Activated CD8-positive, alpha-beta memory T cell treated with anti-CD3 and anti-CD28 coated beads for 24 hours (primary cell): ENCODE measurements at regions not wholly inside any gene's neighbourhood (a gene's known extent, or its start where the extent isn't known, plus 50 kb on each side); places are given as distances from the start of the nearest gene placed in this dataset.
"Not testable (repeated sequence)": the region's sequence is repeated elsewhere in the genome, so short reads cannot be mapped to it uniquely, and the experiment has no call there.

ENCODE experiments used
- DNase-seq: peaks from one replicate; pipeline ENCODE4 v3.0.0-alpha.2; 2020

DNA sequence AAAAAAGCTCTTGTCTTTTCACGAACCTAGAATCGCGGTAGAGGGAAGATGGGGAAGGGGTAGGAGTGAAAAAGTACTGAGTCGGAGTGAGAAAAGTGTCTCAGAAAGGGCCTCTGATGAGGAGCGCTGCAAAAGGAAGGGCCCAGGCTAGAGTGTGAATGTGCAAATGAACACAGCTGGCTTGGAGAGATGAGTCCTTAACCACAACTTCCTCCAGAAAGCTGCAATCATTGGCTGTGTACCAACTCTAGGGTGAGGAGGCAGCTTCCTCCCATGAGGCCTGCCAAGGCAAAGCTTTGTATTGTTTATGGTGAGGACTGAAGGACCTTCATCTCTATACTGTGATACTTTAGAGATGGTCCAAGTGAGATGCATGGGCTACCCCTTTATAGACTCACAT, 566.9 kb upstream of the ANO5 start:
- no peak for DNase-seq

DNA sequence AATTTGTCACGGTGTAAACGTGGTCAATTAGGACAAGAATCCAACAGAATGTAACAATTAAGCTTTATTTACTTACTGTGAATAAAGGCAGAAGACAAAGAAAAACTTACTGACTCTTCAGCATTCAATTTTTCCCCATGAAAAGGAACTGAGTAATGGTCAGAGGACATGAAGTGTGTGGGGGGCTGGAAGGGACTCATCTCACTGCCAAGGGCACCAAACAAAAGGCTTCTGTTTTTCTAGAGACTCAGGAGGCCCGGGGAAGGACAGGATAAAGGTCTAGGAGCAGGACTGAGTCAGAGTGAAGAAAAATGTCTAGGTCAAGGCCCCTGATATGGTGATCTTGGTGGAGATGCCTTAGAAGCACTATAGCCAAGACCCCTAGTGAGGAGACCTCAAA, 564.2 kb upstream of the ANO5 start:
- DNase-seq, result no peak

DNA sequence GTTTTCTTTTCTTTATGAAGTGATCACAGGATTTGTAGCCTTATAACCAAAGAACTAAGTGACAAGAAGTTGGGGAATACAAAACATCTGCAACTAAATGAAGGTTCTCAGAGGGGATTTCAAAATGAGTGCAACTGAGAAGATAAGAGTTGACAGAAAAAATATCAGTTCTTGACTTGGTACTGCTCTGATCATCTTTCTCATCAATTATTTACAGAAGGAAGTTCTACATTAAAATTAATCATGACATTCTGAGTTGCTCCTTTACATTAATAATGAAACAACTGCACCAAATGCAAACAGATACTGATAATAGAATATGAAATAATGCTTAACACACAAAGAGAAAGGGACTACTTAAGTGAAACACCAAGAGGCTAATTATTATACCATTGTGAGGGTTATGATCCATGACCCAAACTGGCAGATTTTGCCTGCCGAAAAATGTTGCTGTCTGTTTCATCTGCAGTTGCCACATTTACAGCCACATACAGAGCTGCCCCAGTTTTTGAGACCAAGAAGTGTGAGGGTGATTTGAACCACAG, 561.9 kb upstream of the ANO5 start:
- no peak for DNase-seq

DNA sequence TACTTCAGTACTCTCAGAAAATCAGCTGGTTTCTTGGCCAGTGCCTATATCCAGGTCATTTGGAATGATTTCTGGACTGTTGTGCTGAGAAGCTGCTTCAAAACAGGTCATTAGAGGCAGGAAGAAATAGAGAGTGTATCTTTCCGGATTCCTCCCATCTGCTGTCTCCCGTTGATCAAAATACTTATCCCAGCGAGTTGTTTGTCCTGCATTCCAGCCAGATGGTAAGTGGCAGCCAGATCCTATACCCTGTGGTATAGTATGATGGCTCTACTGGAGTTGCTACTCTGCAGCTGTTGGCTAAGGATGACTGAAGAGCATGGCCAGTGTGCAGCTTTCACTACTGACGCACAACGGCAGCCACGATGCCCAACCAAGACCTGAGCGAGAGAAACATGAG, 560.9 kb upstream of the ANO5 start:
- no peak for DNase-seq

DNA sequence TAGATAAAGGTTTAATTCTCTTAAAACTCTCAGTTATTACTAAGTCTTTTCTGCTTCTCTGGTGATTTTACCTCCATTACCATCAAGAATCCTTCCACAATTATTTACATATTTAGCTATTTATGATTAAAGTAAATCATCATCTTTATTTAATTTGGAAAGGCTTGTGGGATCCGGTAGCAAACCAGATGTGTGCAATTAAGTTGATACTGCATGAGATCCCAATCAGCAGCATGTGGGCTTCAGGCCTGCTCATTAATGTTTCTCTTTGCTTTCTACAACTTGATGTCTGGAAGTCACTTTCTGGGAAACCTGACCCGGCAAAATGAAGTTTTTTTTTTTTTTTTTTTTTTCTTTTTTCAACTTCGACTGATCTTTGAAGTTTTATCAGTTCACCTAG, 558.4 kb upstream of the ANO5 start:
- no peak for DNase-seq

DNA sequence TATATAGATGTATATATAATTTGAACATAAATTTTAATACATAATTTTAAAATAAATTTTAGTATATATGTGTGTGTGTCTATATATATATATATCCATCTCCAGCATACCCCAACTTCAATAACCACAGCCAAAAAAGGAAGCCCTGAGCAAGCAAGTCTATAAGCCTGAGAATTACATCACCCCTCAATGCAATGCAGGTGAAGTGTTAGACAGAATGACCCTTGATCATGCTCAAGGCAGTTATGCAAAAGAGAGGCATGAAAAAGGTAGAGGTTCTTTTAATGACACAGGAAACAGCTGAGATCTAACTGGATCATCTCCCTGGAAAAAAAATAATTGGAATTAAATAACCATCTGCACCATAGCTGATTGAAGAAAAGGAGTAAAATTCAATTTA, 557.9 kb upstream of the ANO5 start:
- DNase-seq, result no peak

DNA sequence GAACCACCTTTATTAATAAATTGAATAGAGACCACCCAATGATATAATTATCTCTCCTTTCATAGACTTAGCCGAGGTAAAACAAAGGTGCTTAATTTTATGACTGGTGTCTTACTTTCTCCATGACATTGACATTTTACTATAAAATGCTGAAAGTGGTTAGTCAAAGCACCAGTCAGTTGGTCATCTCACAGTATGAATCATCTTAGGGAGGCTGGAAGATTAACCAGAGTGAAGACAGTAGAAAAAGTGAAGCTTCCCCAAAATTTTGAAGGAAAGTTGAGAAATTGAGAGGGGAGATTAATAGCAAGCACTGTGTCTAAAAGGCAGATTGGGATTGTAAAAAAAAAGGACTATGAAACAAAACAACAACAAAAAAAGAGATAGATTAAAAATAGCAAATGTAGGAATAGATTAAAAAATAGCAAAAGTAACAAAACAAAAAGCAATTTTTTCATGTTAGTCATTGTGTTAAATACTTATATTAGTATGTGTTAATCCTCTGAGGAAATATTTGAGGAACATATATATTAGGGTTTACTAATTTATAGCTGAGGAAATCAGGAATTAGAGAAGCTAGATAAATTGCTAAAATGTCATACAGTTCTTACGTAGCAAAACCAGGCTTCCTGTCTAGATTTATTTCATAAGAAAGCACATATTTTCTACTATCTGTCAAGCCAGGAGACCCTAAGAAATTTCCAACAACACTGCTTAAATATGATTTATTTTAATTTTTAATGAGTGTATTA, 557.3 kb upstream of the ANO5 start:
- DNase-seq, result no peak

DNA sequence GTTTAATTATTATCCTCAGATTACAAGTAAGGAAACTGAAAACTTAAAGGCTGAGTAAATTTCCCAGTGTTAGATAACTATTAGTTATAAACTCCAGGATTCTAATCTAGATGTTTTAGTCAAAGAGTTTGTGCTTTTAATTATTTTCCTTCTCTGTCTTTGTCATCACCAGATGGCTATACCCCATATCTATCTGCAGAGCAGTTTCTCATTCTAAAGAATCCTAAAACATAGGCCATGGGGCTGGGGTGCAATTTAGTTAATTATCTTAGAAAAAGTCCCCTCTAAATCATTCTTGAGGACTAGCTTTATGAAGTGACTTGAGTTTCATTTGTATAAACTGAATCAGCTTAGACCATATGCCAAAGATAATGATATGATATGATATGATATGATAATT, 556.3 kb upstream of the ANO5 start:
- no peak for DNase-seq

DNA sequence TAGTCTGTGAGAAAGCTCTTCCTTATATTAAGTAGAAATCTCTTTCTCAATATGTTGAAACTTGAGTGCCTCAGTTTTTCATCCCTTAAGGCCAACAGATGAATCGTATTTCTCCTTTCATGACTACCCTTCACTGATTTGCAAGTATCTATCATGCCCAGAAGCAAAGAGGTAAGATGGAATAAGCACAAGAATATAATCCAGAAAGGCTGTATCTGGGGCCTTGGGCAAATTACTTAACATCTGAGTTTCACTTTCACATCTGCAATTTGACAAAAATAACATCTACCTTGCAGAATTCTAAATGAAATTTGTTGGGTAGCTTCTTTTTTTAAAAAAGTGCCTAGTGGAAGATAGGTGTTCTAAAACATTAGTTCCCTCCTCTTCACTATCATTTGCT, 552.4 kb upstream of the ANO5 start:
- no peak for DNase-seq

DNA sequence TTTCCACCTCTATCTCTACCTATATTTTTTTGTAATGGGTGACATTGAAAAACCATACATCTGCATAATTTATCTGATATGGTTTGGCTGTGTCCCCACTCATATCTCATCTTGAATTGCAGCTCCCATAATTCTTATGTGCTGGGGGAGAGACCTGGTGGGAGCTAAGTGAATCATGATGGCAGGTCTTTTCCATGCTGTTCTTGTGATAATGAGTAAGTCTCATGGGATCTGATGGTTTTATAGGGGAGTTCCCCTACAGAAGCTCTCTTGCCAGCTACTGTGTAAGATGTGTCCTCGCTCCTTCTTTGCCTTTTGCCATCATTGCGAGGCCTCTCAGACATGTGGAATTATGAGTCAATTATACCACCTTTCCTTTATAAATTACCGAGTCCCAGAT, 551.0 kb upstream of the ANO5 start:
- no peak for DNase-seq

DNA sequence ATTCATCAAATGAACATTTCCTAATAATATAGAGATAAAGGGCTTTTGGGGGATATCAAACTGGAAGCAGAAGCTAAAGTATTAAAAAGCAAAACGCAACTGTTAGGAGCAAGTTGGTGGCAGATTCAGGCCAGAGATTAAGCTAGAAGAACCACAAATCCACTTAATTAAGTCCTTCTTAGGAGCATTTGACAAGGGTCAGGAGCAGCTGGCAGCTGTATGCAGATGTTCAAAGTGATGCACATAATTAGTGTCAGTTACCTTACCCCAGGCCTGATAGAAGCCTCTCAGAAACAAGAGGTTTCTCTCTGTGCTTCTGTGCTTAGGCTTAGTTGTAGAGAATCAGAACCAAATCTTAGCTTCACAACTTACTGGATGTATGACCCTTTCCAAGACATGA, 546.5 kb upstream of the ANO5 start:
- no peak for DNase-seq

DNA sequence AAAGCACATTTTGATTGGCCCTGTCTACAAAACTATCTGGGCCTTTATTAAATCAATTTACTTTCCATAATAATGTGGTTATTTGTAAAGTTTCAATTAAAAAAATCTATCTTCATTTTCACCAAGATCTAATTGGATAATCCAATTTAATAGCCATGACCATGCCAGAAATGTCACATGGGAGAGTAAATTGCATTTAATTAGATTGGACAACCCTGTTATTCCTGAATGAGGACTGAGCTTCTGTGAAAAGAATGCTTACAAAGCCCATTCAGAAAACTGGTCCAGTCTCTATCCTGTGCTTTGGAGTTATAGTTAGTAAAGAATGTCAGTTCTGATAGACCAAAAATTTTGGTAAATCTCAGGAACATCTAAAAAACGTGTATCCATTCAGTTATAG, 541.9 kb upstream of the ANO5 start:
- DNase-seq, result no peak

DNA sequence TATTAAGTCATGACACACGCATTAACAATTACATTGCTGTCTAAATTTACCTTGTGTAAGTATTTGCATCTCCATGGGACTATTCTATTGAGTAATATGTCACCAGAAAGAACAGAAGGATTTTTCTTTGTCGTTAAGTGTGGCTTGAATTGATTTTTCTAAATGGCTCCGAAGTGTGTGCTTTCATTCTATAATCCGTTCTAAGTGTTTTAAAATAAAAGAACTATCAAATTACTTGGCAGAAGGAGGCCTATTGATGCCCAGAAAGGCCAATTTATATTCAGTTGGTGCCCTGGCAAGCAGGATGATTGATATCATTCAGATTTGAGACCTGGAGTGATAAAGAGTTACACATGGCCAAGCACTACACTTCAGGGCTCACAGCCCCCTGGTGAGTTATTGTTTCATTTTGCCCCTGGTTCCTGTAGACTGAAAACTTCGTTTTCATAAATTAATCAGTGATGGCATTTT, 538.9 kb upstream of the ANO5 start:
- DNase-seq, result no peak

DNA sequence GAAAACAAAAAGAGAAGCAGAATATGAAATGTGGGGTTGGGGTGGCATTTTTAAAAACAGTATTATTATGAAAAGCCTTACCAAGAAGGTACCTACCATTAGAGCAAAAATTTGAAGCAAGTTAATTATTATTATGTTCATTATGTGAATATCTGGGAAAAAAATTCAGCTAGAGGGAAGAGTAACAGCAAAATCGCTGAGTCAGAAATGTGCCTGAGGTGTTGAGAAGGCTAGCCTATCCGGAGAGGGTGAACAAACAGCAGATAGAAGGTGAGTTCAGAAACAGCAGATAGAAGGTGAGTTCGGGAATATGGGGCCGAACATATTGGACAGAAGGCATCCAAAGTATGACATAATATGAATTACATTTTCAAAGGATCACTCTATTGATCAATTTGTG, 536.8 kb upstream of the ANO5 start:
- no peak for DNase-seq

DNA sequence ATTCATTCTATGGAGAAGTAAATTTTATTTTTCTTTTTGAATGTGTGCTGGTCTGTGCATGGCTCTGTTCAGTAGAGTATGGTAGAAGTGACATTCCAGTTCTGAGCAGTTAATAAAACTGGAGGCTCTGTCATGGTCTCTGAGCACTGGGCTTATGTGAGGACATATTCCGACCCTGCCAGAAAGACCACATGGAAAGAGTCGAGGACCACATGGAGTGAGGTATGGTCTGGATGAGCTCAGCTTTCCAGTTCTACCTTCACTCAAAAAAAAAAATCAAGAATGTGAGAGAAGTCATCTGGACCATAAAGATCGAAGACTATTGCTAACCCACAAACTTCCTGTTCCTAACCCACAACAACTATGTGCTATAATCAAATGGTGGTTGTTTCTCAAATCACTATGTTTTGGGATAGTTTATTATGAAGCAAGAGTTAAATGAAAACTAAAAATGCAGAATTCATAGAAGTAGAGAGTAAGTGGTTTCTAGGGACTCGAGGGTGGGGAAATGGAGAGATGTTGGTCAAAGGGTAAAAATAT, 534.2 kb upstream of the ANO5 start:
- DNase-seq, result no peak

DNA sequence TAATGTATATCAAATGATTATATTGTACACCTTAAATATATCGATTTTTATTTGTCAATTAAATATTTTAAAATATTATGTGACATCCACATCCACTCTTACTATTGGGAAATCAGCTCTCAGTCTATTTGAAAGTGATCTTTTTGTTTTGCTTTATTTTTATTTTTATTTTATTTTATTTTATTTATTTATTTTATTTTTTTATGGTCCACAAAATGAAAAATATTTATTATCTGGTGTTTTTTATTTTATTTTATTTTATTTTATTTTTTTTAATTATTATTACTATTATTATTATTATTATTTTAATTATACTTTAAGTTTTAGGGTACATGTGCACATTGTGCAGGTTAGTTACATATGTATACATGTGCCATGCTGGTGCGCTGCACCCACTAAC, 533.5 kb upstream of the ANO5 start:
- not testable (repeated sequence) for DNase-seq

DNA sequence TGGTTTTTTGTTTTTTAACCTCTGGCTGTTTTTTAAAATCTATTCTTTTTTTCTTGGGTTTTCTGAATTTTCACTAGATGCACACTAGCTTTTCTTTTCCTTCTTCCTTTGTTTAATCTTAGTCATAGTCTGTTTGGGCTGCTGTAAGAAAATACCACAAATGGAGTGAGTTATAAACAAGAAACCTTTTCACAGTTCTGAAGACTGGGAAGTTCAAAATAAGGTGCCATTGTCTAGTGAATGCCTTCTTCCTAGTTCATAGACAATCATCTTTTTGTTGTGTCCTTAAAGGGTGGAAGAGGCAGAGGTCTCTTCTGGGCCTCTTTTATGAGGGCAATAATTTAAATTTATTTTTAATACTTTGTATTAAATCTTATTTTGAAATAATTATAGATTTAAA, 532.9 kb upstream of the ANO5 start:
- no peak for DNase-seq

DNA sequence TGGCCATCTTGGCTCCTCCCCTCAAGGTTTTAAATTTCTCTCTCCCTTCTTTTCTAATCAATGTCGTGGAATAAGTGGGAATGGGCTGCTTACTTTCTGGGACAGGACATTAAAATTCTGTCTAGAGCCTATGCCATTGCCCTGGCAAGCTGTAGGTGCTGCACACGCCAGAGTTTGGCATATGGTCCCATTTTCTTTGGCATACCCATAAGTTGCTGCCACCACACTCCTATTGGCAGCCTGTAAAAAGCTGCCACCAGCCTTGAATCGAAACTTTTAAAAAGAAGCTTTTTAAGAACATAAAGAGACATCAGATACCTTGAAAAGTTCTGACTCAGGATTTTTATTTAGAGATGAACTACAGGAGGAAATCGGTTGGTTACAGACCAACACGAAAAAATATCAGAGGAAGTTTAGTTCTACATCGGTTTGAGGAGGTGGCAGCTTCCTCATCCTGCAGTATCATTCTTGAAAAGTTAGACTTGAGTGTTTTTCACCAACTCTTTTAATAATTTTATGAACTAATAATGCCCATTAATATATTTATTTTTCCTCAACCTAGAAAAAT, 517.8 kb upstream of the ANO5 start:
- no peak for DNase-seq

DNA sequence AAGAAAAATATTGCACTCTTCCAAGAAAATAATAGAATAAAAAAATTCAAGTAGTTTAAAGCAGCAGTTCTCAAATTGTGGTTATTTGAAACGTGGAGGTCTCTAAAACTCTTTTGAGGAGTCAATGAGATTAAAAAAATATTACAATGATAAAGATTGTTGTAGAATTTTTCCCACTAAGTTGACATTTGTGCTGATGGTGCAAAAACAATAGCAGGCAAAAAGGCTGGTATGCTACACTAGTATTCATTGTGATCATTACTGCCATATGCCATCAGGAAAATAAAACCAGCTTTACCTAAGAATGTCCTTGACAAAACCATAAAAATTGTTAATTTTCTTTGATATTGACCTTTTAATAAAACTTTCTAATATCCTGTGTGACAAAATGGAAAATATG, 505.2 kb upstream of the ANO5 start:
- no peak for DNase-seq

DNA sequence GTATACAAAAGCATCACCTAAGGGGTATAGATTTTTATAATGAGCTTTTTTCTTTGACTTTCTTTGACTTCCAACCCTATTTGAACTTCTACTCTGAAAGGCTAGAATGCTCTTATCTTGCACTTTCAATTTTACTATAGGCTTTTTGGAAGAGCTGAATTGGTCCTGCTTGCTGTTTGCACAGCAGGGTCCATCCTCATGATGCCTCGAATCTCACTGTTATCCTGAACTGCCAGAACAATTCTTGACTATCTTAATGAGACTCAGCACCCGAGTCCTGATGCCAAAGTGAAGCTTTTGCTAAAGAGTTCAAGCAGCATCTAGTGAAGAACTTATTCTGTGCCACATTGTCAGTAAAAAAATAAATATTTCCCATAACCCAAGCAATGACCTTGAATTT, 488.3 kb upstream of the ANO5 start:
- DNase-seq, result no peak

DNA sequence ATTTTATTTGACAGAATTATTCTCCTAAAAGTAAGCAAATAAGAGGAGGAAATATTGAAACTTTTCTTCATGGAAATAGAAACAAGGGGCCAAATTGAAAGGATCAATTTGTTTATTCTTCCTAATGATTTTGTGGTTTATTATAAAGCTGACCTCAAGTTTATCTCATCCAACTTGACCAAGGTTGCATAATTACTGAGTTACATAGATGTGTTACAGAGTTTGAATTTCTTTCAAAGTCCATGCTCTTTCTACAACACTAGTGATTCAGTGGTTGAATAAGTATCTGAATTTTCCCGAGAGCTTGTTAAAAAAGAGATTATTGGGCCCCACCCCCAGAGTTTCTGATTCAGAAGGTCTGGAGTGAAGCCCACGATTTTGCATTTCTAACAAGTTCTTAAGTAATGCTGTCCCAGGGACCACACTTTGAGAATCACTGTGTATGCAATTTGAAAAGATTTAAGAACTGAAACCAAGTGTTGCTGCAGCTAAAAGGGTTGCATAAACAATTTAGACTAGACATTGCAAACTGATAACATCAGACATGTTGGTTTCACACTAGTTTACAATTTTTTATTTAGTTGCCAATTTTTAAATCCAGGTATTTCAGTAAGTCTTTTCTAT, 485.7 kb upstream of the ANO5 start:
- no peak for DNase-seq

DNA sequence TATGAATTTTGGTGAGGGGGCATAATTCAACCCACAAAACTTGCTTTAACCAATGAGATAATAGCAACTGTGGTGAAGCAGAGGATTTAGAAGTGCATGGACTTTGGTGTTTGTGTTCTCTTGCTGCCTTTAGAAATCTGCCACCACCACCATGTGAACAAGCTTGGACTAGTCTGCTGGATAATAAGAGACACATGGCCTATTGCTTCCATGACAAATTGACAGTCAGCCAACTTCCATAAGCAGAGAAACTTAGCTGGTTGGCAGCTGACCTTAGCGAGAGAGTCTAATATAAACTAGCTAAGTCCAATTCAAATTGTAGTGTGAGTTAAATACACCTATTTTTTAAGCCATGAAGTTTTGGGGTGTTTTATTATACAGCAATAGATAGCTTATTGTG, 482.1 kb upstream of the ANO5 start:
- no peak for DNase-seq

DNA sequence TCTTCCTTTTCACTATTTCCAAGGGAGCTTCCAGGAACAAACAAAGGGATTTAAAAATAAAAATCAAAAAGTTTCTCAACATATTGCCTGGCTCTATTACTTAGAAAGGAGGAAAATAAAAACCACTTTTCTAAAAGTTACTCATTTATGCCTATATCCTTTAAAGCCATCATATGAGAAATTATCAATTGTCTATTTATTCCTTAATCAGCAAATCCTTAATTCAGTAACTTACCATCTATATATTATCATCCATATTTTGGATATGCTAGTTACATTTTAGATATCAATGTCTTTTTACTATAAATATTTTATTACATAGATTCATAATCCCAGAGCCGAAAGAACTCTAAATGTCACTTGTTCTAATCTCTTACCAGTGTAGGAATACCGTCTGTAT, 481.5 kb upstream of the ANO5 start:
- no peak for DNase-seq

DNA sequence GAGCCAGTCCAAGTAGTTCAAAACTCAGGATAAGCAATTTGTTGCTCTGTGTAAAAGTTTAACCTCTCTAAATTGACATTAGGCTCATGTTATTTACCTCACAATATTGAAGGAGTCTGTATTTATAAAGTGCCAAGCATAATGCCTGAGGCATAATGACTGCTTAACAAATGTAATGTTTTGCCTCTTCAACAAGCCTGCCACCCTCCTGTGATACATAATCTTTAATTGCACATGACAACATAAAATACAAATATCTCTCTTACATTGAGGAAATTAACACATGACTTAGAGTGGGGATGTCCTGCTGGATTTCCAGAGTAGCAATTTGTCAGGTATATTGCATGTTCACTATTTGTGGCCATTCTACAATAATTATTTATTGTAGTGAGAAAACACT, 469.2 kb upstream of the ANO5 start:
- DNase-seq, result no peak
